ENCODE measurements at regions not wholly inside any gene's neighbourhood (a gene's known extent, or its start where the extent isn't known, plus 50 kb on each side); places are given as distances from the start of the nearest gene placed in this dataset.
"Not testable (repeated sequence)": the region's sequence is repeated elsewhere in the genome, so short reads cannot be mapped to it uniquely, and the experiment has no call there.

- DNase-seq = no peak
Observed at GRCh38 chr7:22066522-22066921, 120.8 kb upstream of the CDCA7L start.

- DNase-seq = no peak
Observed at GRCh38 chr7:22064816-22065215, 119.1 kb upstream of the CDCA7L start.

GRCh38 chr7:22061775-22062174, 116.1 kb upstream of the CDCA7L start:
- no peak for DNase-seq

- DNase-seq = no peak
Observed at GRCh38 chr7:22060863-22061262, 115.2 kb upstream of the CDCA7L start.

GRCh38 chr7:22060197-22060596, 114.5 kb upstream of the CDCA7L start:
- DNase-seq = no peak

GRCh38 chr7:22055226-22055625, 109.5 kb upstream of the CDCA7L start:
- DNase-seq = no peak

GRCh38 chr7:22052674-22053365, 107.1 kb upstream of the CDCA7L start:
- no peak for DNase-seq

- no peak for DNase-seq
Observed at GRCh38 chr7:22051886-22052673, 106.4 kb upstream of the CDCA7L start.

- DNase-seq = no peak
Observed at GRCh38 chr7:22049766-22050500, 104.2 kb upstream of the CDCA7L start.

GRCh38 chr7:22043367-22043766, 97.7 kb upstream of the CDCA7L start:
- DNase-seq = no peak

GRCh38 chr7:22040923-22041595, 95.4 kb upstream of the CDCA7L start:
- DNase-seq = no peak

- no peak for DNase-seq
Observed at GRCh38 chr7:22039670-22040069, 94.0 kb upstream of the CDCA7L start.

GRCh38 chr7:22032356-22032755, 86.7 kb upstream of the CDCA7L start:
- not testable (repeated sequence) for DNase-seq

GRCh38 chr7:22028656-22029055, 83.0 kb upstream of the CDCA7L start:
- DNase-seq = not testable (repeated sequence)

GRCh38 chr7:22027475-22027874, 81.8 kb upstream of the CDCA7L start:
- DNase-seq = no peak

- no peak for DNase-seq
Observed at GRCh38 chr7:22025983-22026382, 80.3 kb upstream of the CDCA7L start.

GRCh38 chr7:22025075-22025474, 79.4 kb upstream of the CDCA7L start:
- no peak for DNase-seq

GRCh38 chr7:22019931-22020330, 74.2 kb upstream of the CDCA7L start:
- DNase-seq = no peak

GRCh38 chr7:22016507-22016906, 70.8 kb upstream of the CDCA7L start:
- DNase-seq = no peak

GRCh38 chr7:22013711-22014110, 68.0 kb upstream of the CDCA7L start:
- no peak for DNase-seq

GRCh38 chr7:22008683-22009082, 63.0 kb upstream of the CDCA7L start:
- no peak for DNase-seq

GRCh38 chr7:22008087-22008486, 62.4 kb upstream of the CDCA7L start:
- DNase-seq = no peak

GRCh38 chr7:22005151-22005550, 59.5 kb upstream of the CDCA7L start:
- DNase-seq = no peak
